ENCODE measurements at regions not wholly inside any gene's neighbourhood (a gene's known extent, or its start where the extent isn't known, plus 50 kb on each side); places are given as distances from the start of the nearest gene placed in this dataset.

DNA sequence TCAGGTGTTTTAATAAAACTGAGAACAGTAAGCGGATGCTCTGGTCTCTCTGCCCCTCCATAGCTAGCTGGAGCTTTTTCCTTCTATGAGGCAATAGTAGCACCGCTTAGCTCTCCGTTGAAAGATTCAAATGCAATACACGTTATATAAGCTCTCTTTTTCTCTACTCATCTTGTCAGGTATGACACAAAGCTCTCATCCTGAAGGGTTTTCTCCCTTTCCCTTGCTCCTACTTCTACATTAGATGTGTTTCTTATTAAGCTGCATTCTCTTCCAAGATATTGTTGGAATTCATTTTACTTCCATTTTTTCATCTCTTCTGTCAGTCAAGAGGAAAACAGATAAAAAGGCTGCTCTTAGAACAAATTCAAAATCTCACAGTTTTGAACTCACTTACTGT, 434.6 kb upstream of the DDX18 start:
- no peak for TF ChIP-seq POLR2A (IDR thresholded peaks at IDR 0.05; ENCODE audit: low read depth, low read length)
- TF ChIP-seq EZH2 (IDR thresholded peaks at IDR 0.05; ENCODE audit: borderline replicate concordance, low read depth, low read length, severe bottlenecking): no peak
- TF ChIP-seq POLR2AphosphoS5 (IDR thresholded peaks at IDR 0.05; ENCODE audit: insufficient read depth, low read depth, low read length): no peak
- TF ChIP-seq GATA2 (IDR thresholded peaks at IDR 0.05; ENCODE audit: insufficient read depth, insufficient read length, low read depth, low read length): no peak
- TF ChIP-seq, protein P1, sequence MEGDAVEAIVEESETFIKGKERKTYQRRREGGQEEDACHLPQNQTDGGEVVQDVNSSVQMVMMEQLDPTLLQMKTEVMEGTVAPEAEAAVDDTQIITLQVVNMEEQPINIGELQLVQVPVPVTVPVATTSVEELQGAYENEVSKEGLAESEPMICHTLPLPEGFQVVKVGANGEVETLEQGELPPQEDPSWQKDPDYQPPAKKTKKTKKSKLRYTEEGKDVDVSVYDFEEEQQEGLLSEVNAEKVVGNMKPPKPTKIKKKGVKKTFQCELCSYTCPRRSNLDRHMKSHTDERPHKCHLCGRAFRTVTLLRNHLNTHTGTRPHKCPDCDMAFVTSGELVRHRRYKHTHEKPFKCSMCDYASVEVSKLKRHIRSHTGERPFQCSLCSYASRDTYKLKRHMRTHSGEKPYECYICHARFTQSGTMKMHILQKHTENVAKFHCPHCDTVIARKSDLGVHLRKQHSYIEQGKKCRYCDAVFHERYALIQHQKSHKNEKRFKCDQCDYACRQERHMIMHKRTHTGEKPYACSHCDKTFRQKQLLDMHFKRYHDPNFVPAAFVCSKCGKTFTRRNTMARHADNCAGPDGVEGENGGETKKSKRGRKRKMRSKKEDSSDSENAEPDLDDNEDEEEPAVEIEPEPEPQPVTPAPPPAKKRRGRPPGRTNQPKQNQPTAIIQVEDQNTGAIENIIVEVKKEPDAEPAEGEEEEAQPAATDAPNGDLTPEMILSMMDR (IDR thresholded peaks at IDR 0.05; ENCODE audit: extremely low read depth in 1 of 2, insufficient read depth in 1 of 2, low read depth in 1 of 2, low read length in 2 of 2): no peak
- no peak for TF ChIP-seq FOS (IDR thresholded peaks at IDR 0.05; ENCODE audit: borderline replicate concordance, insufficient read depth, low read length)
